NCI-H2081 treated with DMSO at 0.1 percent for 48 hours (cell line): ENCODE measurements at regions not wholly inside any gene's neighbourhood (a gene's known extent, or its start where the extent isn't known, plus 50 kb on each side); places are given as distances from the start of the nearest gene placed in this dataset.

Experiments used
- DNase-seq: peaks from one replicate; lab custom pipeline; 2025; lab: John Stamatoyannopoulos, UW

GRCh38 chrX:88526385-88526784, 220.6 kb upstream of the CPXCR1 start:
- no peak for DNase-seq

GRCh38 chrX:88558421-88558820, 188.6 kb upstream of the CPXCR1 start:
- DNase-seq: no peak

- DNase-seq: no peak
These were observed 186.2 kb upstream of the CPXCR1 start for GRCh38 chrX:88560673-88561330.

- DNase-seq: no peak
These were observed 162.7 kb upstream of the CPXCR1 start for GRCh38 chrX:88584283-88584682.

- DNase-seq: no peak
These were observed 160.7 kb upstream of the CPXCR1 start for GRCh38 chrX:88586317-88586716.

- no peak for DNase-seq
These were observed 143.8 kb upstream of the CPXCR1 start for GRCh38 chrX:88603237-88603636.

- no peak for DNase-seq
These were observed 142.4 kb upstream of the CPXCR1 start for GRCh38 chrX:88604433-88605221.

- no peak for DNase-seq
These were observed 141.8 kb upstream of the CPXCR1 start for GRCh38 chrX:88605222-88605583.

GRCh38 chrX:88612870-88613329, 134.1 kb upstream of the CPXCR1 start:
- no peak for DNase-seq

GRCh38 chrX:88613338-88613737, 133.7 kb upstream of the CPXCR1 start:
- peak; percentile 5 for DNase-seq

- DNase-seq: no peak
These were observed 125.7 kb upstream of the CPXCR1 start for GRCh38 chrX:88621278-88621677.

- DNase-seq: no peak
These were observed 91.6 kb upstream of the CPXCR1 start for GRCh38 chrX:88655460-88655859.

- DNase-seq: no peak
These were observed 86.2 kb upstream of the CPXCR1 start for GRCh38 chrX:88660836-88661235.

- DNase-seq: no peak
These were observed 74.8 kb upstream of the CPXCR1 start for GRCh38 chrX:88672261-88672660.
